GM13977 (cell line): ENCODE measurements at regions not wholly inside any gene's neighbourhood (a gene's known extent, or its start where the extent isn't known, plus 50 kb on each side); places are given as distances from the start of the nearest gene placed in this dataset.
"Not testable (repeated sequence)": the region's sequence is repeated elsewhere in the genome, so short reads cannot be mapped to it uniquely, and the experiment has no call there.

Experiments used
- DNase-seq: peaks from one replicate; pipeline ENCODE4 v3.0.0; 2012; ENCODE audit warnings: low spot score
- CTCF ChIP-seq: IDR thresholded peaks from 2 replicates; pipeline ENCODE4 v1.5.1; 2012; ENCODE audit warnings: mild to moderate bottlenecking, control low read depth; ENCODE audit not compliant: insufficient read depth; ENCODE audit errors: extremely low read depth, missing control alignments
- in situ Hi-C: fragments of 300-500 bp; cut with MboI; formaldehyde crosslinking; loops from one replicate; pipeline ENCODE4 v1.12.0; 2022; ENCODE audit warnings: low sequenced_read_pairs, low pct_unique_long_range_greater_than_20kb, mixed read lengths, inconsistent platforms; ENCODE audit not compliant: unreplicated experiment

DNA sequence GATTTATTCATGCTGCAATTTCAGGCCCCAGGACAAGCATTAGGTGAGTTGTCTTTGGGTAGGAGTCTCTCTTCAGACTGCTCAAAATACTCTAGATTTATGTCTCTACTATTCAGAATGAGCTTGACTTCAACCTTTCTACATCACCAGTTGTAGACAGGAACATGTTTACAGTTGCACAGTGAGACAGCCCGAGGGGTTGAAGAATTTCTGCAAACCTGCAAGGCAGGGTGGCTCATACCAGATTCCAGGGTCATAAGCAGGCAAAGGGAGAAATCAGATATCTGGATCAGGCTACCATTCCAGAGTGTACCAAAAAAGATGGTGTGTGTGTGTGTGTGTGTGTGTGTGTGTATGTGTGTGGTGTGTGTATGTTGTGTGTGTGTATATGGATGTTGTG is 112.4 kb downstream of the SPP2 start:
- no peak for DNase-seq
- in situ Hi-C loops, result no loop called here
- no peak for TF ChIP-seq CTCF

- in situ Hi-C loops, result no loop called here
- TF ChIP-seq CTCF, result no peak
- DNase-seq, result no peak
Measured at GRCh38 chr2:234161932-234162331, 111.4 kb downstream of the SPP2 start.

- no peak for TF ChIP-seq CTCF
- in situ Hi-C loops, result no loop called here
- no peak for DNase-seq
Measured at GRCh38 chr2:234158812-234159211, 108.3 kb downstream of the SPP2 start.

DNA sequence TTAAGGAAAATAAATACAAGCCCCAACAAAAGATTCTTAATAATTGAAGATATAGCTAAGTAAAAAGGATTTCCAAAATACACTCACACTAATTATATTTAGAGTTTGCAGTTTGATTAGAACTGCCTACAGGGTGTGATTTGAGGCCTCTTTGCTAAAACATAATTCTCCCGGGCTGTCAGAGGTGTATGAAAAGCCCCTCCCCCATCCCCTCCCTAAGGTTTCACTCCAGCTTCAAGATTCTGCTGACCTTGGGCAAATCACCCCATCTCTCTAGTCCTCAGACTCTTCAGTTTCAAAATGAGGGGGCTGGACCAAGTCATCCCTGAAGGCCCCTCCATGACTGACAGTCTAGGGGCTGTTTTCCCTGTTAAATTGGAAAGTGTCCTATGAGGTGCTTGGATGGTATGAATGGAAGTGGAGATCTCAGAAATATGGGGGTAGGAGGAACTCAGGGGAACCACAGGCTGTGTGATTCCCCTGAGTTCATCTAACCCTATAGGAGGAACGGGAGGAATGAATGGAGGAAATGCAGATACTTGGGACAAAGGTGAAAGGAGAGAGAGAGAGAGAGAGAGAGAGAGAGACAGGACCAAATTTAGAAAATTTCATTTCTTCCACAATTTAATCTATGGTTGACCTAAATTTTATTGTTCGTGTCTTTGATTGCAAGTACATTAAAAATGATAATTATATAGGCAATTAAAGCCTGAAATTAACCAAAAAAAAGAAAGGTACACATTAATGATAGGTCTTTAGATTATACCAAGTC is 107.5 kb downstream of the SPP2 start:
- no peak for DNase-seq
- no peak for TF ChIP-seq CTCF
- in situ Hi-C loops, result no loop called here

DNA sequence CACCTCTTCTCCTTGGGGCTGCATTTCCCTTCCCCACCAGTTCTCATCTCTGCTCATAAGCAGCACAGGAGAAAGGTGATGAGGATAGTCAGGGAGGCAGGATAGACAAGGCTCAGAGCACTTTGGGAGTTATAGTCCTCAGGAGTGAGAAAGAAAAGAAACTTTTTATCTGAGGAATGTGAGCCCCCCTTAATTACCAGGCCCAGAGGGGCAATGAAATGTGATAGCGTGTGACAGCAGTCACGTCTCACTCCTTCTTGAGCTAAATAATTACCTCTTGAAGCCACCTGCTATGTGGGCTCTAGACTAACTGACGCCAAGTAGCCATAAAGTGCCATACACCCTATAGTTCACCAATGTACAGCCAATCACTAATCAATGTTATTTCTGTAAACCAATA is 105.8 kb downstream of the SPP2 start:
- in situ Hi-C loops, result no loop called here
- DNase-seq, result no peak
- no peak for TF ChIP-seq CTCF

DNA sequence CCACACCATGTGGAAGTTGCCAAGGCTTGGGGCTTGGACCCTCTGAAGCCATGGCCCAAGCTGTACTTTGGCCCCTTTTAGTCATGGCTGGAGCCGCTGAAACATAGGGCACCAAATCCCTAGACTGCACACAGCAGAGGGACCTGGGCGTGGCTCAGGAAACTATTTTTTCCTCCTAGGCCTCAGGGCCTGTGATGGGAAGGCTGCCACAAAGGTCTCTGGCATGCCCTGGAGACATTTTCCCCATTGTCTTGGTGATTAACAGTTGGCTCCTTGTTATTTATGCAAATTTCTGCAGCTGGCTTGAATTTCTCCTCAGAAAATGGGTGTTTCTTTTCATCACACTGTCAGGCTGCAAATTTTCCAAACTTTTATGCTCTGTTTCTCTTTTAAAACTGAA is 102.3 kb downstream of the SPP2 start:
- DNase-seq, in situ Hi-C loops: not testable (repeated sequence)

DNA sequence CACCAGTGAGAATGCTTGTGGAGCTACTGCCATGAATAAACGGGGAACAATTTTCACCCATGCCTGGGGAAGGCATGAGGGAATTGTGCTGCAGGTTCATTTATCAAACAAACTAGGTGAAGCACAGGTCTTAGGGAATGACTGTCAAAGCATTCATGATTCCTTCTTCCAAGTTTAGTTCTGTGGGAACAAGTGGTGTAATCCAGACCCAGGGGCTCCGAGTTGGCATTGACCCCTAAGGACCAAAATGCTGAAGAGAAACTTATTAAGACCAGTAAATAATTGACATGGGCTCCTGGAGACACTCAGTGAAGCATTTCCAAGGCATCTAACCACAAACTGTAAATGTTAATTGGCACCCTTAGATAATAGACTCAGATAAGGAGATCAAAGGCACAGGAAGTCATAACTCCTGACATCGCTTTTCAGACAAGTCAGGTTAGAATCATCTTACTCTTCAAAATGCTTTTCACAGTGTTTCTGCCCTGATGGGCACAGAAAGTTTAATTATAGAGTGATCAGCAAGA is 96.9 kb downstream of the SPP2 start:
- DNase-seq, result no peak
- no peak for TF ChIP-seq CTCF
- in situ Hi-C loops, result loop anchor here (10.0 kb wide), 1 partner anchor 377 kb away; no protein-coding TSS in a partner anchor
